ELF-1 (cell line): ENCODE measurements at regions not wholly inside any gene's neighbourhood (a gene's known extent, or its start where the extent isn't known, plus 50 kb on each side); places are given as distances from the start of the nearest gene placed in this dataset.
"Not testable (repeated sequence)": the region's sequence is repeated elsewhere in the genome, so short reads cannot be mapped to it uniquely, and the experiment has no call there.

ENCODE experiments used
- DNase-seq: peaks from one replicate; pipeline ENCODE4 v3.0.0-alpha.2; 2016; ENCODE audit warnings: low read depth, low spot score

DNA sequence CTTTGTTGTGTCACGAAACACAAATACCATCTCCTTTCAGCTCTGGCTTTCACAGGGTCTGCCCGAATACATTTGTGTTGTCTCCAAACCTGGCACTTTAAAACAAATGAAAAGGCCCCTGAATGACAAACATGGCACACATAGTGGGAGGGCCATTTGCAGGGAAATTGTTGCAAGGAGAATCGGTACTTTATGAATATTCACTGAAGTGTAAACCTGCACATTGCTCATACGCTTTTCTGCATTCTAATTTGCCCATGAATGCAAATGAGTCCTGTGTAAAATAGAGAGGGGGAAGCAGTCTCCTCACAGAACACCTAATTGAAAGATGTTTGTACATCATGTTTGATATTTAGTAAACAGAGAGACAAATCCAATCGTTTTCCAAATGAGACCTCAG is 82.7 kb upstream of the PCDH8 start:
- DNase-seq: no peak

DNA sequence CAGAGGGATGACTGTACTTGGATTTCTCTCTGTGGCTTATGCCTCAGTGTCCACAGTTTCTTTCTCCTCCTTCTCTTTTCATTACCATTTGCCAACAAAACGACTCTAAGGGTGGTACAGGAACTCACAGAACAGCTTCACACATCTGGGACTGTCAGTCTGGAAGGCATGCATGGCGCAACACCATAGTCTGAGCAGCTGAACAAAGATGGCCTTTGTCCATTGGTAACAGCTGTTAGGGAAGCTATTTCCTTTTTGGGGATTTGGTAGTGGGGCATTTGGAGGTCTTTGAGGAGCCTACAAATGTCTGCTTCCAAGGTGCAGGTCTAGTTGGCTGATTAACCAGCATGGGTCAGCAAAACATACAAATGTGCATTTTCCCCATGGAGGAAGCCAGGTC is 81.4 kb upstream of the PCDH8 start:
- DNase-seq: no peak

DNA sequence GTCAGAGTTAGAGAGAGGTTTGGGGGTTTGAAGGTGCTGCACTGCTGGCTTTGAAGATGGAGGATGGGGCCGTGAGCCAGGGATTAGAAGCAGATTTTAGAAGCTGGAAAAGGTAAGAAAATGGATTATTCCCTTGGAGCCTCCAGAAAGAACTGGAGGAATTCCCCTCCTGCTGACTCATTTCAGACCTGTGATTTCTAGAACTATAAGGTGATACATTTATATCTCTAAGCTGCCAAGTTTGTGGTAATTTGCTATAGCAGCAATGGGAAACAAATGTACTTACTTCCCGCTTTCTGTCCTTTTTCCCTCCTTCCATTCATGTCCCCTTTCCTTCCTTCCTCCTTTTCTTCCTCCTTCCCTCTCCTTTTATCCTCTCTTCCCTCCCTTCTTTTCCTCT is 78.5 kb upstream of the PCDH8 start:
- no peak for DNase-seq

DNA sequence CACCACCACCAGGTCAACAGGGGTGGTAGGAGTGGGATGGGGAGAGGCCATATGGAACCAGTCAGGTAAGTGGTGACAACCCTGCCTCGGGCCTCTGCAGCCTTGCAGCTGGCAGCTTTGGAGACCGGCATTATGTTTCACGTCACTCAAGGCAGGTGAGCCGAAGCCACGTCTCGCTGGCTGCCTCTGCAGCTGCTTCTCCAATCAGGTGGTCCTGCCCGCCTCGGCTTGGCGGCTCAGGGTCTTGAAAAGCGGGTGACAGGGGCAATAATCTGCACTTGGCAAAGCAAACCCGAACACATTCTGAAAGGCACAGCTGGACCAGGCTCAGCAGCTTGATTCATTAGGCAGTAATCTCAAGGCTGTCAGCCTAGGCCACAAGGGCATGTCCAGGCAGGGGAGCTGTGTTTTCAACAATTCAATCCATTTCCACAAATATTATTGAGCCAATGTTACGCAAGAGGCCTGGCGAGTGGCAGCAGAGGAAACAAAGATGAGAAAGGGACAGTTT is 77.4 kb upstream of the PCDH8 start:
- peak; percentile 33 for DNase-seq

DNA sequence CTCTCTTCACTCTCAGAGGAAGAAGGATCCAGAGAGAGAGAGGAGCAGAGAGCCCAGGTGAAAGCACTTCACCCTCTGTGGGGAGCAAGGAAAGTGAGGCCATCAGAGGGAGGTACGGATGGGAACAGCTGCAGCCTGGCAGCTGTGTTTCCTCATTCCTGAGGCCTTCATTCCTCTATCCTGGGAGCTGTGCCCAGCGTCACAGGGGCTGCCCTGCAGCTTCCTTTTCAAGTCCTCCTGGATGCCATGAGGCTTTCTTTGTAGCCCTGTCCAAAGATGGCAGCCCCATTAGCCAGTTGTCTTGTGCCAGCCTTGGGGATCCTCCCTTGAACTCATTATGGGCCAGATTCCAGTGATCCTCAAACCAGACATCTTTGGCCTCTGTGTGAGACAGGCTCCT is 76.8 kb upstream of the PCDH8 start:
- no peak for DNase-seq

DNA sequence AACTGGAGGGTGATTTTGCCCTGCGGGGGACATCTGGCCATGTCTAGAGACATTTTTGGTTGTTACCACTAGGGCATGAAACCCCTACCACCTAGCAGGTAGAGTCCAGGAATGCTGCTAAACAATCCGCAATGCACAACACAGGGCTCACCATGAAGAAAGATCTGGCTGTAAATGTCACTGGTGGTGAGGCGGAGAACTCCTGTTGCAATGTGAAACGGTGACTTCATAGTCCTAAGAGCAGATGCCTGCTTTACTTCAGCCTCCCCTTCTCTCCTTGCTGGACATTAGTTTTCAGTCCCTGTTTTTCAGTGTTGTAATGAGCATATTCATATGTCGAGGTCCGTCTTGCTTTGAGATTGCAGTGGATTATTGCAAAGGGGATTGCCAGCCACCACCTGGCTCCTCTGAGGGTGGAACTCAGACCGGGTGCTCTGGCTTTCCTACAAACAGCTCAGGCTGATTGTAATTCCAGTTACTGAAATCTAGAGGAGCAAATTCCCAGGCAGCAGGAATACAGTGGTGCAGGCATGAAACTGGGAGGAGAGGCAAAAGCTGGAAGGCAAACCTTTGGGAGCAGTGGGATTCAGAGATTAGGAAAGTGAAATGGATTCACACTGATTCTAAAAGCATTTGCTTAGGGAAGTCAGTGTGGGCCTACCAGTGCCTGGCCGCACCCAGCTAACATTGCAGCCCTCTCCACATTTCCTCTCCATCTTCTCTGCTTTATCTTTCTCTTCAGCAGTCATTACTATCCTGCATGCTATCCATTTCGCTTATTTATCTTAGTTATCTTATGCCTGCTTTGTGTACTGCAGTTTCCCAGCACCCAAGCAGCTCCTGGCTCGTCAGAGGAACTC is 76.1 kb upstream of the PCDH8 start:
- peak; percentile 74 for DNase-seq

DNA sequence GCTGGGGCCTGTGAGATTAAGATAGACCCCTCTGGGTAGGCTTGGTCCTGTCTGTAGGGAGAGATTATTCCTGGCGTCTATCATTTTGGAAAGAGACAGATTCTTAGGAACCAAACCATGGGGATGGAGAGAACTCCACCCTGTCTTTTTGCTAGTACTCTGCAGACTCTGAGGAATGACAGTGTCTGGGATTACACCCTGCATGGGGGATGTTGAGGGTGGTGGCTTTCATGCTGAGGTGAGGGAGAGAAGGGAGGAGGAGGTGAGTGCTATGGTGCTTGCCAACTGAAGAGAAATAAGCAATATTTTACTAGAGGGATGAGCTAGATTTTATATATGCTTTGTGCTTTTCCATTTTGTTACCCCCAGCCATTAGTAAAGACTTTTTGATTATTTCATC is 74.5 kb upstream of the PCDH8 start:
- no peak for DNase-seq

DNA sequence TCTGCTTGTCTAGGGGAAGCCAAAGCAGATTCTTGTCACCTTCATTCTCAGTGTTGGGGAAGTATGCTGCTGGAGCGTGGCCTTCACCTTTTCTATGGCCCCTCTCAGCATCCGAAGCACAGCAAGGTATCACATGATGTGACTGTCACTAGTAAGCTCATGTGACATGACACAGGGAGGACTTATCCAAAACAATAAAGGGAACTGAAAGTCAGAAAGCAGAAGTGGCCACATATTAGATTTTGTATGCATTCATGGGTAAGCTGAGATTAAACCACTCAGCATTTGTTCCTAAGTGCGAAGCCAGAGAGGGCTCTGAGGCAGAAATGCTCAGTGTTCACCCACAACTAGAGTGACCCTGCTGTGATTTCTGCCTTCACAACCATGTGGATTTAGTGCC is 72.8 kb upstream of the PCDH8 start:
- no peak for DNase-seq

DNA sequence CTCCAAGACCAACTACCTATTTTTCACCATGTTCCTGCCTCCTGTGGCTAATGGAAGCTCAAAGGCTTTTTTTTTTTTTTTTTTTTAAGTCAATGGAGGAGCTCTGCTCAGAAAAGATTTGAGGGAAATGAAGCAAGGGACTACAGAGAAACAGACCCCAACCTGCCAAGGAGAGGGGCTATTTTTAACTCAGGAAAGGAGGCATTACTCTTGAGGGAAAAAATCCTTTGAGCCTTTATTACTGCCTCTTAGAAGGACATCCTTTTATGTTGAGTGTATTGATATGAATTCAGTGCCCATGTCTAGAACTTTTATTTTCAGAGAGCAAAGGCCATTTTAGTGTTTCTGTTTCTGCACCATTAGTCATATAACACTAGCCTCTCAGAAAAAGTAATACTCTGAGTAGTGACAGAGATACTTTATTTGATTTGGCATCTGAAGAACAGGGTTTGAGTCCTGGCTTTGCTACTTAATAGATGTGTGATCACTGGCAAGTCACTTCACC is 68.1 kb upstream of the PCDH8 start:
- DNase-seq: no peak

DNA sequence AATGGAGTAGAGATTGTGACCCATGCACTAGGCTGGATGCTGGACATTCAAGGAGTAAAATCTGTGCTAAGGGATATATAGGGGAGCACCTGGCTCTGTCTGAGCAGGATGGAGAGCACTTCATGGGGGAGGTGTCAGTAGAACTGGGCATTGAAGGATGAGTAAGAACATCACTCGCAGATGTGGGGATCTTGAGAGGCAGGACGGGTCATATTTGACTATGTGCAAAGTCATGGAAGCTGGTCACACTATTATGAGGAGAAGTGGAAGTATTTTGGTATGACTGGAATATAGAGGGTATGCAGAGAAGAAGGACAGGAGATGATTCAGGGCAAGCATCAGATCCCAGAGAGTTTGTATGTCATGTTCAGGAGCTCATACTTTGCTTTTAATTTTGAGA is 62.9 kb upstream of the PCDH8 start:
- DNase-seq: no peak

DNA sequence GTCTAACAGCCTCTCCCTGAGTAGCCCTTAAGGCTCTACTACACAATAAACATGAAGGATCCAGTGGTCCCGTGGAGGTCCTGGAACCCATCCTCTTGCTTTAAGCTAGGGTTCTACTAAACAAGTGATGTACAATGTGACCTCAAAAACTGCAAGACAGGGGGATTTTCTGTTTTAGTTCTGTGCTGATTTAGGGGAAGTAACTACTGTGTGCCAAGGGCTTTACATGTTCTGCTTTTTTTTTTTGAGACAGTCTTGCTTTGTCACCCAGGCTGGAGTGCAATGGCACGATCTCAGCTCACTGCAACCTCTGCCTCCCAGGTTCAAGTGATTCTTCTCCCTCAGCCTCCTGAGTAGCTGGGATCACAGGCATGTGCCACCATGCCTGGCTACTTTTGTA is 61.9 kb upstream of the PCDH8 start:
- DNase-seq: not testable (repeated sequence)

DNA sequence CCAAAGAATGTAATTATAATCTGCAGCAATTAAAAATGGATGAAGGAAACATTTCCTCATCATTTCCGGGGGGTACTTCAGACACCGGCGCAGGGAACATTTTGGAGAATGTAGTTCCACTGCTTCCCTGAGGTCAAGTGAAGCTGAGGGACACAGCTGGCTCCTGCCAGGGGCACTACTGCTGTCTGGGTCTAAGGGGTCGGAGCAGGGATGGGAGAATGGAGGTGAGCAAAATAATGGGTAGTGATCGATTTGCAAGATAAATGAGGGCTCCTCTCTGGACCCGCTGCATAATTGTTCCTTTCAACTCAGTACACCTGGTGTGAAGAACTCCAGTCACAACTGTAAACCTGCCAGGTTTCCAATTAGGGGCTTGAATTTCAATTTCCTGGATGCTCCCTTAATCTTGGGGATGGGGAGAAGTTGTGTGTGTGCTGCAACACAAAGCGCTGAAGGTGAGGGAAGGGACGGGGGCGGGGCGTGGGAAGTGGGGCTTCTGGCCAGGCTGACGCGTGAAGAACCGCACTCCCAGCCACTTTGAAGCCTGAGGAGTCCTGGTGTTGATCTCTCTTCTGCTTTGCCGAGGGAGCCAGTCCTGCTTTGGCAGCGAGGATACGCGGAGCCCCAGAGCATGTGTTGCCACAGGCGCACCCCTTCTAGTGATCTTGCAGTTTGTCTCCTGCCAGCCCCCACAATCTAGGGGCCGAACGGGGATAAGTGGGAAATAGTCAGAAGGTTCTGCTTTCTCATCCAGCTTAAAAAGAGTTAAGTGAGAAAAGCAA is 57.9 kb upstream of the PCDH8 start:
- DNase-seq: peak; percentile 42

DNA sequence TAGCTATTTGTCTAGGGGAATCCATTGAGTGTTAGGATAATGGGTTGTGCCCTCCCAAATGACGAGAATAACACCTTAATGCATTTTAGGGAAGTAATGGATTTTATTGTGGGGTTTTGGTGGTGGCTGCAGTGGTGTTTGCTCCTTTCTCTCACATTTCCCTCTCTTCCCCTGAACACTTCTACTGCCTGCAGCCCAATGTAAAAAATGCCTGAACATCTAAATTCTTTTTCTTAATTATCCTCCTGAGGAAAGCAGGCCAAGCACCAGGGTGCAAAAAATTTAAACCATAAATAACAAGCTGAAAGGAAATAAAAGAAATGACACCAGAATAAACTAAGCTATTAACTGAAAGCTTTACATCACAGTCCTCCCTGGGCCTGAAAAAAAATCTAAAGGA is 57.3 kb upstream of the PCDH8 start:
- DNase-seq: no peak

DNA sequence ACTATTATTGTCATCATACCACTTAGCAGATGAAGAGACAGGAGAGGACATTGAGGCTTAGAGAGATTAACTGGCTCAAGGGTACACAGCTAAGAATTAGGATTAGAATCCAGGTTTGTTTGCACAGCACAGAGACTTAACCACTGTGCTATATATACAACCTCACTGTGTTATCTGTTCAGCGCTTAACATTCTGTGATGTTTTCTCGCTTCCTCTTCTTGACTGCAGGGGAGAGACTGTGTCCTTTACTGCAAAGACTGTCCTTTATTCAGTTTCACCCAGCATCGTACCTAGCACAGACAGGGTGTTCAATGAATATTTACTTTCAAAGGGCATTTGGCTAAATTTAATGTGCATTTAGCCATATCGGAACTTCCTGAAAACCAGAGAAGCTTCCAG is 54.9 kb upstream of the PCDH8 start:
- no peak for DNase-seq

DNA sequence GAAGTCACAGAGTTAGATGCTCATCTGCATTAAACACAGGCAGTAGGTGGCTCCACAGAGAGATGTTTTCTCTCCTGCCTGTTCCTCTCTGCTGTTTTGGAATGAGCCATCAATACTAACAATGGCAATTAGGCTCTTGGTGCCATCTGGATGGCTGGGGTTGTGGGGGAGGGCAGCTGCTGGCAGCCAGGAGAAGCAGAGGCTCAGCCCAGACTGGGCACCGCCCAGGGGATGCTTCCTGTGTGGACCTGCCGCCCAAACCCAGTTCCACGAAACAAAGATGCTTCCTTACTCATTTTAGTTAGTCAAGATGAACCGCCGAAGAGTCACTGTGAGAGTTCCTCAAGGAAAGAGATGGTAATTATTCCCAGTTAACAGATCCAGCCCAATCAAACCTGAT is 50.8 kb upstream of the PCDH8 start:
- DNase-seq: no peak
